ENCODE measurements at regions not wholly inside any gene's neighbourhood (a gene's known extent, or its start where the extent isn't known, plus 50 kb on each side); places are given as distances from the start of the nearest gene placed in this dataset.

DNA sequence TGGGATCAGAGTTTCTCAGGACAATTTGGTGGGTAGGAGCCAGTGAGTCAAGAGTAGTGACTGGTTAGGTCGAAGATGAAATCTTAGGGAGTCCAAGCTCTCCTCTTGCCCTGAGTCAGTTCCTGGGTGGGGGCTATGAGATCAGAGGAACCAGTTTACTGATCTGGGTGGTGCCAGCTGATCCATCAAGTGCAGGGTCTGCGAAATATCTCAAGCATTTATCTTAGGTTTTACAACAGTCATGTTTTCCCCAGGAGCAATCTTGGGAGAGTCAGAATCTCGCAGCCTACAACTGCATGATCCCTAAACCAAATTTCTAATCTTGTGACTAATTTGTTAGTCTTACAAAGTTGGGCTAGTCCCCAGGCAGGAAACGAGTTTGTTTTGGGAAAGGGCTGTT lies 1833.2 kb upstream of the PCDH7 start:
- TF ChIP-seq POLR2AphosphoS5 (IDR thresholded peaks at IDR 0.05; ENCODE audit: low read depth, low read length) = no peak
- TF ChIP-seq, protein P1, sequence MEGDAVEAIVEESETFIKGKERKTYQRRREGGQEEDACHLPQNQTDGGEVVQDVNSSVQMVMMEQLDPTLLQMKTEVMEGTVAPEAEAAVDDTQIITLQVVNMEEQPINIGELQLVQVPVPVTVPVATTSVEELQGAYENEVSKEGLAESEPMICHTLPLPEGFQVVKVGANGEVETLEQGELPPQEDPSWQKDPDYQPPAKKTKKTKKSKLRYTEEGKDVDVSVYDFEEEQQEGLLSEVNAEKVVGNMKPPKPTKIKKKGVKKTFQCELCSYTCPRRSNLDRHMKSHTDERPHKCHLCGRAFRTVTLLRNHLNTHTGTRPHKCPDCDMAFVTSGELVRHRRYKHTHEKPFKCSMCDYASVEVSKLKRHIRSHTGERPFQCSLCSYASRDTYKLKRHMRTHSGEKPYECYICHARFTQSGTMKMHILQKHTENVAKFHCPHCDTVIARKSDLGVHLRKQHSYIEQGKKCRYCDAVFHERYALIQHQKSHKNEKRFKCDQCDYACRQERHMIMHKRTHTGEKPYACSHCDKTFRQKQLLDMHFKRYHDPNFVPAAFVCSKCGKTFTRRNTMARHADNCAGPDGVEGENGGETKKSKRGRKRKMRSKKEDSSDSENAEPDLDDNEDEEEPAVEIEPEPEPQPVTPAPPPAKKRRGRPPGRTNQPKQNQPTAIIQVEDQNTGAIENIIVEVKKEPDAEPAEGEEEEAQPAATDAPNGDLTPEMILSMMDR (IDR thresholded peaks at IDR 0.05) = no peak

Data from Panc1 (cell line).